SU-DHL-6 (cell line): ENCODE measurements at regions not wholly inside any gene's neighbourhood (a gene's known extent, or its start where the extent isn't known, plus 50 kb on each side); places are given as distances from the start of the nearest gene placed in this dataset.

Experiments
- EZH2phosphoT487 ChIP-seq: fragments of 200-600 bp; sonication (generic), shearing (Covaris generic); conservative IDR thresholded peaks from 2 replicates; pipeline ENCODE4 v1.6.1; 2018; ENCODE audit warnings: mild to moderate bottlenecking, antibody characterized with exemption, low read length, moderate library complexity, mixed read lengths
- TF ChIP-seq, protein P1 (sequence below): fragments of 200-600 bp; sonication (generic); IDR thresholded peaks from one replicate; pipeline ENCODE4 v1.5.1; 2017; ENCODE audit warnings: antibody characterized with exemption, mild to moderate bottlenecking, low read length, moderate library complexity; ENCODE audit not compliant: insufficient read depth, poor library complexity, severe bottlenecking

- TF ChIP-seq, protein P1, sequence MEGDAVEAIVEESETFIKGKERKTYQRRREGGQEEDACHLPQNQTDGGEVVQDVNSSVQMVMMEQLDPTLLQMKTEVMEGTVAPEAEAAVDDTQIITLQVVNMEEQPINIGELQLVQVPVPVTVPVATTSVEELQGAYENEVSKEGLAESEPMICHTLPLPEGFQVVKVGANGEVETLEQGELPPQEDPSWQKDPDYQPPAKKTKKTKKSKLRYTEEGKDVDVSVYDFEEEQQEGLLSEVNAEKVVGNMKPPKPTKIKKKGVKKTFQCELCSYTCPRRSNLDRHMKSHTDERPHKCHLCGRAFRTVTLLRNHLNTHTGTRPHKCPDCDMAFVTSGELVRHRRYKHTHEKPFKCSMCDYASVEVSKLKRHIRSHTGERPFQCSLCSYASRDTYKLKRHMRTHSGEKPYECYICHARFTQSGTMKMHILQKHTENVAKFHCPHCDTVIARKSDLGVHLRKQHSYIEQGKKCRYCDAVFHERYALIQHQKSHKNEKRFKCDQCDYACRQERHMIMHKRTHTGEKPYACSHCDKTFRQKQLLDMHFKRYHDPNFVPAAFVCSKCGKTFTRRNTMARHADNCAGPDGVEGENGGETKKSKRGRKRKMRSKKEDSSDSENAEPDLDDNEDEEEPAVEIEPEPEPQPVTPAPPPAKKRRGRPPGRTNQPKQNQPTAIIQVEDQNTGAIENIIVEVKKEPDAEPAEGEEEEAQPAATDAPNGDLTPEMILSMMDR: no peak
- TF ChIP-seq EZH2phosphoT487: no peak
Measured at GRCh38 chr2:122070241-122070731, 314.8 kb downstream of the TSN start.
